Naive thymus-derived CD4-positive, alpha-beta T cell (primary cell): ENCODE measurements at regions not wholly inside any gene's neighbourhood (a gene's known extent, or its start where the extent isn't known, plus 50 kb on each side); places are given as distances from the start of the nearest gene placed in this dataset.

ENCODE experiments used
- ATAC-seq: fragments of 150-1000 bp; cut with Tn5 transposase; 2 replicates; pipeline ENCODE4 v1.10.0; 2021; ENCODE audit warnings: mild to moderate bottlenecking, moderate library complexity
- CTCF ChIA-PET: fragments of 350-600 bp; sonication (Branson Sonifier 250); formaldehyde crosslinking; loops from one replicate; lab custom pipeline; 2021; ENCODE audit warnings: antibody characterized with exemption; lab: Charles Lee
- POLR2A ChIA-PET: fragments of 350-600 bp; sonication (Branson Sonifier 250); formaldehyde crosslinking; loops from one replicate; lab custom pipeline; 2021; ENCODE audit warnings: antibody characterized with exemption, inconsistent platforms; lab: Charles Lee
- DNase-seq, 9 donors: peaks; one replicate each; pipeline versions ENCODE4 v3.0.0 to v3.0.0-alpha.2; 2020 to 2022; ENCODE audit warnings: mixed read lengths in 1 of 9
- H3K27ac ChIP-seq: one replicate; pipeline ENCODE4 v1.7.0; 2013; ENCODE audit warnings: mild to moderate bottlenecking, low read depth, low read length, moderate library complexity
- H3K27me3 ChIP-seq, 2 donors: one replicate each; pipeline ENCODE4 v1.7.0; 2013; ENCODE audit warnings: low read length in 2 of 2, mild to moderate bottlenecking in 2 of 2, moderate library complexity in 2 of 2; ENCODE audit not compliant: control insufficient read depth in 2 of 2, insufficient read depth in 2 of 2
- H3K36me3 ChIP-seq, 3 experiments: 1 replicate in 2 of 3; 2 replicates in 1 of 3; pipeline ENCODE4 v1.7.0; 2013; ENCODE audit warnings: low read length in 3 of 3, mild to moderate bottlenecking in 3 of 3, moderate library complexity in 1 of 3; ENCODE audit not compliant: insufficient read depth in 3 of 3, control insufficient read depth in 2 of 3
- H3K4me1 ChIP-seq, 2 donors: one replicate each; pipeline ENCODE4 v1.7.0; 2013; ENCODE audit warnings: low read length in 2 of 2, mild to moderate bottlenecking in 2 of 2, moderate library complexity in 1 of 2; ENCODE audit not compliant: control insufficient read depth in 2 of 2, insufficient read depth in 2 of 2
- H3K4me3 ChIP-seq: 2 replicates; pipeline ENCODE4 v1.7.0; 2013; ENCODE audit warnings: mild to moderate bottlenecking, low read length
- H3K9me3 ChIP-seq, 3 experiments: 1 replicate in 2 of 3; 2 replicates in 1 of 3; pipeline ENCODE4 v1.7.0; 2013; ENCODE audit warnings: low read length in 3 of 3; ENCODE audit not compliant: control insufficient read depth in 2 of 3
- H3K27ac Mint-ChIP-seq, 9 donors: one replicate each; pipeline ENCODE4 v1.8.0; 2020 to 2022; ENCODE audit warnings: mixed read lengths in 9 of 9, mild to moderate bottlenecking in 8 of 9, moderate library complexity in 5 of 9, inconsistent platforms in 2 of 9
- H3K27me3 Mint-ChIP-seq, 5 donors: one replicate each; pipeline ENCODE4 v1.8.0; 2021 to 2022; ENCODE audit warnings: mixed read lengths in 5 of 5, mild to moderate bottlenecking in 1 of 5
- H3K36me3 Mint-ChIP-seq, 5 donors: one replicate each; pipeline ENCODE4 v1.8.0; 2020 to 2022; ENCODE audit warnings: mixed read lengths in 5 of 5, mild to moderate bottlenecking in 3 of 5, inconsistent platforms in 1 of 5
- H3K4me1 Mint-ChIP-seq, 7 donors: one replicate each; pipeline ENCODE4 v1.8.0; 2020 to 2022; ENCODE audit warnings: mixed read lengths in 7 of 7, mild to moderate bottlenecking in 3 of 7, inconsistent platforms in 1 of 7
- H3K4me3 Mint-ChIP-seq, 10 donors: one replicate each; pipeline ENCODE4 v1.8.0; 2020 to 2022; ENCODE audit warnings: mild to moderate bottlenecking in 10 of 10, mixed read lengths in 10 of 10, moderate library complexity in 6 of 10, inconsistent platforms in 2 of 10
- H3K9me3 Mint-ChIP-seq, 11 donors: one replicate each; pipeline ENCODE4 v1.8.0; 2020 to 2022; ENCODE audit warnings: mixed read lengths in 11 of 11, mild to moderate bottlenecking in 4 of 11, inconsistent platforms in 1 of 11, moderate library complexity in 1 of 11
- intact Hi-C, 2 donors: fragments of 100-400 bp; cut with micrococcal nuclease; formaldehyde crosslinking; loops; one replicate each; pipeline ENCODE4 v1.15.1; 2023

DNA sequence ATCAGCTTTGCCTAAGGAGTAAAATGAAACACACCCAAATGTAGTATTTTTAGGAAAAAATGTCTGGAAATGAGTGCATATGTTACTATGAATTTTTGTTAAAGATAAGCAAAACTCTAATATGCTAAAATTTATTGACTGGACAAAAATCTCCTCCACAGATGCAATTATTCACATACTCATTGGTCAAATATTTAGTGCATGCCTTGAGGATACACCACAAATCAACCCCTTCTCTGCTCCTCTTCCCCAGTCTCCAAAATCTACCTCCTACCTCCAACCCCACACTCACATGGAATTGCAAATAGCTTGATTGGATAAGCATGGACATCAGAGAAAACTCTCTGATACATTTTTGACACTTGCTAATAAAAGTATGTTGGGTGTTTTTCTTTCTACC is 95.6 kb upstream of the CDC42EP3 start:
- H3K4me1 ChIP-seq = no peaks in the 10 kb centered on the region
- Mint-ChIP-seq H3K9me3 (peaks cover 0 to 17% (median 3%) of the 10 kb centered on the region in 11 donors), H3K27ac (no peak overlapping the region), H3K27me3 (peaks cover 0 to 9% (median 0%) of the 10 kb centered on the region in 5 donors), H3K4me1 (peaks cover 0 to 11% (median 2%) of the 10 kb centered on the region in 7 donors), H3K4me3 (no peak overlapping the region), H3K36me3 (peaks cover 0 to 4% (median 0%) of the 10 kb centered on the region in 5 donors)
- H3K27ac ChIP-seq = no peak overlapping the region
- no peak overlapping the region for H3K4me3 ChIP-seq
- no peak for DNase-seq
- intact Hi-C loops = no loop called here
- ChIA-PET CTCF (no interaction called here), POLR2A (no interaction called here)
- H3K36me3 ChIP-seq = no peaks in the 10 kb centered on the region
- ATAC-seq = no peak
- no peaks in the 10 kb centered on the region for H3K27me3 ChIP-seq
- H3K9me3 ChIP-seq = no peaks in the 10 kb centered on the region

DNA sequence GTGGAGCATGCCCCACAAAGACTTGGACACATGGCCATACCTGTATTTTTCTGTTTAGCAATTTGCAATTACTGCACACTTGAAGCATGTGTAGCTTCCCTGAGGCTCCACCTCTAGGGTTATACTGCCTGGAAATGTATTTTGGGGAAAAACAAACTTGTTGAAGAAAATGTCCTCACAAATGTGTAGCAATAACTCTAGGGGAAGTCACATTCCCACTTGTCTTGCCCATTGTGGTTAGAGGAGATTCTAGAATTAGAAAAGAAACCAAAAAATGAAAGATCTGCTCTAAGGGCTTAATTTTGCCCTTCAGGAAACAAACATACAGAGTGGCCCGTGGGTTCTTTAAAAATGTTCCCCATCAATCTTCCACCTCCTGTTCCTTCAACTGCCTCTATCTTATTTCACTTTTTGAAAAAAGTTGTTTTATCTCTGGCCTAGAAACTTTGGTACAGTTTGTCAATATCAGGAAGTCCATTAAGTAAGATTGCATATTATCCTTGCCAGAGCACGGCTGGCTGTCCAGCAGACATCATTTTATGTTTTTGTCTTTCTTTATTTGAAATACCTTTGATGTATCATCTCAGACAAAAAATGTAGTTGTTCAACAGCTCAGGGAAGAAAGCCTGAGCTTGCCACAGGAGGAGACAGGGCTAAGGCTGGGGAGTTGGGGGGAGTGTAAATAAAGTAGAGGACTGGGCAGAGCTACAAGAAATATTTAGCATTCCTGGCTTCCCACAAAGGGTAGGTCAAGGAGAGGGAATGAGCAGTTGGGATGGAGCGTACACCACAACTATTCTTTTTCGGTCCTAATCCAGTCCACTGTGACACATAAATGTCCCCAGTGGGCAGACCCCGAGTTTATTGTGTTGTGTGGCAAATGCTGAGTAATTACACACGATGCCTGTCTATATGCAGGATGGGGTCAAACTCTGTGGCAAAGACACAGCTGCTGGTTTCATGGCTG is 96.8 kb upstream of the CDC42EP3 start:
- Histone ChIP-seq H3K9me3 (no peaks in the 10 kb centered on the region), H3K36me3 (no peaks in the 10 kb centered on the region), H3K4me3 (no peak overlapping the region), H3K27me3 (no peaks in the 10 kb centered on the region), H3K4me1 (no peaks in the 10 kb centered on the region), H3K27ac (no peak overlapping the region)
- no peak for DNase-seq
- H3K27ac Mint-ChIP-seq = no peak overlapping the region
- no peak for ATAC-seq
- peaks cover 0 to 4% (median 0%) of the 10 kb centered on the region in 5 donors for H3K27me3 Mint-ChIP-seq
- peaks cover 0 to 11% (median 2%) of the 10 kb centered on the region in 7 donors for H3K4me1 Mint-ChIP-seq
- H3K9me3 Mint-ChIP-seq = peaks cover 0 to 17% (median 3%) of the 10 kb centered on the region in 11 donors
- ChIA-PET POLR2A (no interaction called here), CTCF (no interaction called here)
- intact Hi-C loops = no loop called here
- no peak overlapping the region for H3K4me3 Mint-ChIP-seq
- peaks cover 0 to 4% (median 0%) of the 10 kb centered on the region in 5 donors for H3K36me3 Mint-ChIP-seq

DNA sequence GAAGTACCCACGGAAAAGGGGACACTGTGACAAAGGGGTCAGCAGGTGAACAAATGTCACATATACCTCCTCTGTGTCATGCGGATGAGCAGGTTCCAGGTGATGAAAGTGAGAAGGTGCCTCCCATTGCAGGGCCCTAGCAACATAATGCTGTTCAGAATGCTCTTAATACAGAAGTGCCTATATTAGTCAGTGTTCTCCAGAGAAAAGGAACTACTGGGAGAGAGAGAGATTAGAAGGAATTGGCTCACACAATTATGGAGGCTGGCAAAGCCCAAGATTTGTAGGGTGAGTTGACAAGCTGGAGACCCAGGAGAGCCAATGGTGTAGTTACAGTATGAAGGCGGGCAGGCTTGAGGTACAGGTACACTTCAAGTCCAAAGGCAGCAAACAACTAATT is 98.1 kb upstream of the CDC42EP3 start:
- H3K4me1 ChIP-seq = no peaks in the 10 kb centered on the region
- ChIA-PET POLR2A (interaction anchor here (0.6 kb wide), 1 partner anchor 620 kb away, joined by 3 read pairs; no protein-coding TSS in a partner anchor), CTCF (no interaction called here)
- H3K36me3 ChIP-seq = no peaks in the 10 kb centered on the region
- H3K4me3 ChIP-seq = no peak overlapping the region
- H3K9me3 ChIP-seq = no peaks in the 10 kb centered on the region
- Mint-ChIP-seq H3K36me3 (peaks cover 0 to 4% (median 0%) of the 10 kb centered on the region in 5 donors), H3K27ac (no peak overlapping the region), H3K27me3 (peaks cover 0 to 5% (median 0%) of the 10 kb centered on the region in 5 donors), H3K9me3 (peaks cover 0 to 17% (median 3%) of the 10 kb centered on the region in 11 donors), H3K4me3 (no peak overlapping the region), H3K4me1 (peaks cover 0 to 11% (median 2%) of the 10 kb centered on the region in 7 donors)
- no peak for DNase-seq
- no peak overlapping the region for H3K27ac ChIP-seq
- no peaks in the 10 kb centered on the region for H3K27me3 ChIP-seq
- intact Hi-C loops = no loop called here
- peak; percentile 34 for ATAC-seq

- POLR2A ChIA-PET = no interaction called here
- CTCF ChIA-PET = no interaction called here
- Histone ChIP-seq H3K27ac (no peak overlapping the region), H3K9me3 (no peaks in the 10 kb centered on the region), H3K4me1 (no peaks in the 10 kb centered on the region), H3K4me3 (no peak overlapping the region), H3K36me3 (no peaks in the 10 kb centered on the region), H3K27me3 (no peaks in the 10 kb centered on the region)
- DNase-seq = no peak
- Mint-ChIP-seq H3K27me3 (peaks cover 0 to 5% (median 3%) of the 10 kb centered on the region in 5 donors), H3K36me3 (peaks cover 0 to 4% (median 0%) of the 10 kb centered on the region in 5 donors), H3K4me1 (peaks cover 0 to 8% (median 0%) of the 10 kb centered on the region in 7 donors), H3K27ac (no peak overlapping the region), H3K4me3 (no peak overlapping the region), H3K9me3 (peaks cover 0 to 18% (median 4%) of the 10 kb centered on the region in 11 donors)
- ATAC-seq = no peak
- intact Hi-C loops = no loop called here
These were observed 99.4 kb upstream of the CDC42EP3 start for GRCh38 chr2:37770797-37771196.

GRCh38 chr2:37771600-37772088 is 100.2 kb upstream of the CDC42EP3 start:
- no peaks in the 10 kb centered on the region for H3K27me3 ChIP-seq
- CTCF ChIA-PET = no interaction called here
- POLR2A ChIA-PET = no interaction called here
- ATAC-seq = no peak
- no peak overlapping the region for H3K4me3 Mint-ChIP-seq
- intact Hi-C loops = no loop called here
- no peaks in the 10 kb centered on the region for H3K9me3 ChIP-seq
- H3K27me3 Mint-ChIP-seq = peaks cover 0 to 4% (median 3%) of the 10 kb centered on the region in 5 donors
- H3K27ac ChIP-seq = no peak overlapping the region
- H3K4me1 Mint-ChIP-seq = peaks cover 0 to 6% (median 0%) of the 10 kb centered on the region in 7 donors
- no peaks in the 10 kb centered on the region for H3K4me1 ChIP-seq
- H3K4me3 ChIP-seq = no peak overlapping the region
- peak overlapping the region in 2 of 9 donors; percentile 11 to 20 for H3K27ac Mint-ChIP-seq
- peaks cover 0 to 18% (median 3%) of the 10 kb centered on the region in 11 donors for H3K9me3 Mint-ChIP-seq
- no peak for DNase-seq
- H3K36me3 ChIP-seq = no peaks in the 10 kb centered on the region
- peaks cover 0 to 4% (median 0%) of the 10 kb centered on the region in 5 donors for H3K36me3 Mint-ChIP-seq

GRCh38 chr2:37773371-37774130 is 102.1 kb upstream of the CDC42EP3 start:
- ATAC-seq (no peak), DNase-seq (no peak)
- Mint-ChIP-seq H3K36me3 (peaks cover 0 to 4% (median 0%) of the 10 kb centered on the region in 5 donors), H3K9me3 (peaks cover 0 to 16% (median 3%) of the 10 kb centered on the region in 11 donors), H3K27ac (peak overlapping the region in 1 of 9 donors; percentile 23), H3K4me3 (no peak overlapping the region), H3K27me3 (peaks cover 0 to 3% (median 0%) of the 10 kb centered on the region in 5 donors), H3K4me1 (peaks cover 0 to 5% (median 0%) of the 10 kb centered on the region in 7 donors)
- Histone ChIP-seq H3K27me3 (no peaks in the 10 kb centered on the region), H3K27ac (no peak overlapping the region), H3K9me3 (no peaks in the 10 kb centered on the region), H3K4me3 (no peak overlapping the region), H3K36me3 (no peaks in the 10 kb centered on the region), H3K4me1 (no peaks in the 10 kb centered on the region)
- CTCF ChIA-PET = no interaction called here
- intact Hi-C loops = no loop called here
- POLR2A ChIA-PET = no interaction called here
